HFF-Myc (cell line): ENCODE measurements at regions not wholly inside any gene's neighbourhood (a gene's known extent, or its start where the extent isn't known, plus 50 kb on each side); places are given as distances from the start of the nearest gene placed in this dataset.

Source experiments
- DNase-seq: peaks from one replicate; pipeline ENCODE4 v3.0.0-alpha.2; 2011; ENCODE audit warnings: low read depth; ENCODE audit errors: extremely low read depth
- H3K4me3 ChIP-seq: replicated peaks from 2 replicates; pipeline ENCODE4 v1.5.1; 2011; ENCODE audit warnings: low read depth, mild to moderate bottlenecking, control low read depth, low read length
- TF ChIP-seq, protein P1 (sequence below): IDR thresholded peaks from 2 replicates; pipeline ENCODE4 v1.5.1; 2012; ENCODE audit warnings: mild to moderate bottlenecking, low read depth, low read length, control low read depth; ENCODE audit errors: missing control alignments

DNA sequence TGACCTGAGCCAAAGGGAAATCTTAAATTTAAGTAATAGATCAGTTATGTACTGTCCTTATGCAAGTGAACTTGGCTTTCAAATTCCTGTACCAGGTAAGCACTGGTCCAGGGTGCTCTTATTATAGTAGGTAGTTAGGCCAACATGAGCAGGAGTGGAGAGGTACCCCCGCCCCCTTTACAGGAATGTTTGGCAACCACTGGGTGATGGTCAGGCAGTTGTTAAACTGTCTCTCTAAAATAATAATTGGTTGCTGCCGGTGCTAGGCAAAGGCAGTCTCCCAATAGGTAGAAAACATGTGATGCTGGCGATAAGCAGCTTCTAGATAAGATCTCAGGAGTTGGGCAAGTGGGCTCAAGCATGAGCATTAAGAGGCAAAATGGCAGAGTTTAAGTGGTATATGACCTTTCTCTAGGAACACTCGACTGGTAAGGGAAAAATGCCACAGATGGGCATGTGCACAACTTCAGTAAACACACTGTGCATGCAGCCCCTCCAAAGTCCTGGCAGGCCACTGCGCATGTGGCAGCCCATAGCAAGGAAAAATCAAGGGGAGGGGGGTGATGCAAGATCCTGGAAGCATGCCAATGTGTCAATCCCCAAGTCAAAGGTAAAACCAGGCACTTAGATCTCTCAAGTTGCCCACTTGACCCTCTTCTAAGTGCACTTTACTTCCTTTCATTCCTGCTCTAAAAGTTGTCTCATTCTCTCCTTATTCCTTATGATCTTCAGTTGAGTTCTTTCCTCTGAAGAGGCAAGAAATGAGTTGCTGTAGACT lies 1239.7 kb downstream of the C4orf33 start:
- no peak for DNase-seq
- TF ChIP-seq, protein P1, sequence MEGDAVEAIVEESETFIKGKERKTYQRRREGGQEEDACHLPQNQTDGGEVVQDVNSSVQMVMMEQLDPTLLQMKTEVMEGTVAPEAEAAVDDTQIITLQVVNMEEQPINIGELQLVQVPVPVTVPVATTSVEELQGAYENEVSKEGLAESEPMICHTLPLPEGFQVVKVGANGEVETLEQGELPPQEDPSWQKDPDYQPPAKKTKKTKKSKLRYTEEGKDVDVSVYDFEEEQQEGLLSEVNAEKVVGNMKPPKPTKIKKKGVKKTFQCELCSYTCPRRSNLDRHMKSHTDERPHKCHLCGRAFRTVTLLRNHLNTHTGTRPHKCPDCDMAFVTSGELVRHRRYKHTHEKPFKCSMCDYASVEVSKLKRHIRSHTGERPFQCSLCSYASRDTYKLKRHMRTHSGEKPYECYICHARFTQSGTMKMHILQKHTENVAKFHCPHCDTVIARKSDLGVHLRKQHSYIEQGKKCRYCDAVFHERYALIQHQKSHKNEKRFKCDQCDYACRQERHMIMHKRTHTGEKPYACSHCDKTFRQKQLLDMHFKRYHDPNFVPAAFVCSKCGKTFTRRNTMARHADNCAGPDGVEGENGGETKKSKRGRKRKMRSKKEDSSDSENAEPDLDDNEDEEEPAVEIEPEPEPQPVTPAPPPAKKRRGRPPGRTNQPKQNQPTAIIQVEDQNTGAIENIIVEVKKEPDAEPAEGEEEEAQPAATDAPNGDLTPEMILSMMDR = no peak
- no peak overlapping the region for H3K4me3 ChIP-seq

- TF ChIP-seq, protein P1 = peak; percentile 46
- H3K4me3 ChIP-seq = no peak overlapping the region
- no peak for DNase-seq
Observed at GRCh38 chr4:130336585-130337217, 1240.7 kb downstream of the C4orf33 start.

- DNase-seq = no peak
- TF ChIP-seq, protein P1 = no peak
- H3K4me3 ChIP-seq = no peak overlapping the region
Observed at GRCh38 chr4:130338851-130339250, 1242.9 kb downstream of the C4orf33 start.

- no peak for DNase-seq
- H3K4me3 ChIP-seq = no peak overlapping the region
- TF ChIP-seq, protein P1 = no peak
Observed at GRCh38 chr4:130349745-130350144, 1253.8 kb downstream of the C4orf33 start.

DNA sequence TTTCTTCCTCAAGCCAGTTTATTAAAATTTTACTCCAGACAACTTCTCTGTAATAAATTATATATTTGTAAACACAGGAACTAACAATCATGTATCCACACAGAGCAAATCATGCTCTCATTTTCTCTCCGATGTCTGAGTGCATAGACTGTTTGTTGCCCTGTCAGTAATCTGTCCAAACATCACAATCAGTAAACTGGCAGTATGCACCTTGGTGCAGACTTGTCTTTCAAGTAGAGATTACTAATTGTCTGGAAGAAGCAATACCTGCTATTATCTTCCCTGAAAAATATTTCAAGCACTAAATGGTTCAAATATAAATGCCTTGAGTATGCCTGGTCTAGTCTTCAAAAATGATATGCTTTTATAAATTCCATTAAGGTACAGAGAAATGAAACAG lies 1260.9 kb downstream of the C4orf33 start:
- TF ChIP-seq, protein P1 = no peak
- no peak for DNase-seq
- no peak overlapping the region for H3K4me3 ChIP-seq

DNA sequence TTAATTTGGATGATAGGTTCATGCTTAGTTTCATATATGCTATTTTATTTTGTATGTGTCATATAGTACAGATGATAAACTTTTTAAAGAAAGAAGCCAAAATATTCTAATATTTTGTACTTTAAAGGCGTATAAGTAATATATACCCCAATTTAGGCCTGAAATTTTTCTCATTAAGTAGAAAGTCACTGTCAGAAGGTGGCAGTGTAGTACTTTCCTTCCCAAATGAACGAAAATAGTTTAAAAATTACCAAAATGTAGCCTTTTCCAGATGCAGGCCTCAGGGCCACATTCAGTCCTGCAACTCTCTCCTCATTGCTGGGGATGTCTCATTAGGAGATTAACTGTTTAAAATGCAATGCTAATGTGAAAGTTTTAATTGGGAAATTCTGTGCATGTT lies 1263.6 kb downstream of the C4orf33 start:
- TF ChIP-seq, protein P1 = no peak

More for the DNA sequence above, 1263.6 kb downstream of the C4orf33 start:
- no peak for DNase-seq
- no peak overlapping the region for H3K4me3 ChIP-seq
